B cell (primary cell): ENCODE measurements at regions not wholly inside any gene's neighbourhood (a gene's known extent, or its start where the extent isn't known, plus 50 kb on each side); places are given as distances from the start of the nearest gene placed in this dataset.

Experiments used
- ATAC-seq: fragments of 200-7000 bp; cut with Tn5 transposase; one replicate; pipeline ENCODE4 v1.10.0; 2021; ENCODE audit warnings: low read depth, mild to moderate bottlenecking, moderate number of reproducible peaks, moderate library complexity
- CTCF ChIA-PET: fragments of 350-600 bp; sonication (Branson Sonifier 250); formaldehyde crosslinking; loops from one replicate; lab custom pipeline; 2021; ENCODE audit warnings: antibody characterized with exemption, inconsistent platforms; lab: Charles Lee
- POLR2A ChIA-PET: fragments of 350-600 bp; sonication (Branson Sonifier 250); formaldehyde crosslinking; loops from one replicate; lab custom pipeline; 2021; ENCODE audit warnings: antibody characterized with exemption; lab: Charles Lee
- DNase-seq: peaks from one replicate; pipeline ENCODE4 v3.0.0; 2013
- H2AFZ ChIP-seq: 2 replicates; pipeline ENCODE4 v1.6.1; 2012; ENCODE audit warnings: mild to moderate bottlenecking, low read depth, low read length; ENCODE audit not compliant: insufficient read depth, poor library complexity, severe bottlenecking
- H3K27ac ChIP-seq, 2 donors: 1 replicate in 1 of 2; 2 replicates in 1 of 2; pipeline ENCODE4 v1.5.1; 2012 to 2013; ENCODE audit warnings: low read length in 2 of 2, mild to moderate bottlenecking in 2 of 2, moderate library complexity in 1 of 2
- H3K27me3 ChIP-seq, 4 experiments: fragments of 200-600 bp in 1 of 4; sonication (generic) in 1 of 4; replicated peaks in 1 of 4; 1 replicate in 2 of 4; 2 replicates in 2 of 4; pipeline versions ENCODE4 v1.6.1 to v1.7.0; 2013 to 2016; ENCODE audit warnings: low read length in 3 of 4, mild to moderate bottlenecking in 2 of 4, mixed read lengths in 1 of 4, moderate library complexity in 1 of 4; ENCODE audit not compliant: insufficient read depth in 4 of 4, control insufficient read depth in 3 of 4; ENCODE audit errors: control extremely low read depth in 1 of 4
- H3K36me3 ChIP-seq, 2 experiments: replicated peaks in 1 of 2; 1 replicate in 1 of 2; 2 replicates in 1 of 2; pipeline versions ENCODE4 v1.6.1 to v1.7.1; 2013; ENCODE audit warnings: low read length in 1 of 2; ENCODE audit not compliant: insufficient read depth in 2 of 2, control insufficient read depth in 1 of 2; ENCODE audit errors: control extremely low read depth in 1 of 2, extremely low read depth in 1 of 2
- H3K4me1 ChIP-seq, 2 donors: fragments of 200-600 bp in 1 of 2; sonication (generic) in 1 of 2; 1 replicate in 1 of 2; 2 replicates in 1 of 2; pipeline versions ENCODE4 v1.5.1 to v1.6.1; 2013 to 2017; ENCODE audit warnings: low read length in 2 of 2; ENCODE audit not compliant: control insufficient read depth in 2 of 2, insufficient read depth in 2 of 2
- H3K4me2 ChIP-seq: replicated peaks from 2 replicates; pipeline ENCODE3; 2012; ENCODE audit warnings: mild to moderate bottlenecking, low read depth, low read length; ENCODE audit not compliant: poor library complexity, severe bottlenecking
- H3K4me3 ChIP-seq, 5 experiments: fragments of 200-600 bp in 1 of 5; sonication (generic) in 1 of 5; 1 replicate in 3 of 5; 2 replicates in 2 of 5; pipeline versions ENCODE4 v1.5.1 to v1.7.0; 2011 to 2016; ENCODE audit warnings: low read length in 4 of 5, mild to moderate bottlenecking in 4 of 5, low read depth in 2 of 5, control low read depth in 1 of 5, moderate library complexity in 1 of 5; ENCODE audit not compliant: insufficient read depth in 1 of 5; ENCODE audit errors: control extremely low read depth in 1 of 5, extremely low read depth in 1 of 5
- H3K79me2 ChIP-seq: fragments of 200-600 bp; sonication (generic); one replicate; pipeline ENCODE4 v1.6.0; 2016; ENCODE audit warnings: low read length; ENCODE audit not compliant: control insufficient read depth, insufficient read depth
- H3K9ac ChIP-seq: fragments of 200-600 bp; sonication (generic); 2 replicates; pipeline ENCODE4 v1.6.1; 2017; ENCODE audit warnings: mild to moderate bottlenecking, low read length, moderate library complexity
- H3K9me3 ChIP-seq, 3 donors: one replicate each; pipeline versions ENCODE4 v1.6.1 to v1.7.1; 2013; ENCODE audit warnings: low read length in 2 of 3; ENCODE audit not compliant: control insufficient read depth in 2 of 3, insufficient read depth in 1 of 3; ENCODE audit errors: control extremely low read depth in 1 of 3
- H4K20me1 ChIP-seq: 2 replicates; pipeline ENCODE4 v1.6.0; 2012; ENCODE audit warnings: mild to moderate bottlenecking, low read length; ENCODE audit not compliant: insufficient read depth, control insufficient read depth, poor library complexity, severe bottlenecking
- H3K27ac Mint-ChIP-seq: one replicate; pipeline ENCODE4 v1.8.0; 2021; ENCODE audit warnings: mixed read lengths
- H3K27me3 Mint-ChIP-seq: one replicate; pipeline ENCODE4 v1.8.0; 2021; ENCODE audit warnings: mixed read lengths
- H3K4me1 Mint-ChIP-seq: one replicate; pipeline ENCODE4 v1.8.0; 2021; ENCODE audit warnings: mixed read lengths
- H3K4me3 Mint-ChIP-seq: one replicate; pipeline ENCODE4 v1.8.0; 2021; ENCODE audit warnings: mixed read lengths
- H3K9me3 Mint-ChIP-seq: one replicate; pipeline ENCODE4 v1.8.0; 2022; ENCODE audit warnings: mixed read lengths; ENCODE audit not compliant: insufficient read depth
- EZH2 ChIP-seq: IDR thresholded peaks from 2 replicates; pipeline ENCODE4 v1.6.1; 2012; ENCODE audit warnings: borderline replicate concordance, low read depth, mild to moderate bottlenecking, moderate library complexity, low read length; ENCODE audit not compliant: insufficient read depth, poor library complexity, severe bottlenecking
- WGBS: methylation state at CpG from one replicate; pipeline ENCODE4 v1.1.5; 2013; ENCODE audit warnings: missing lambda C conversion rate; ENCODE audit not compliant: insufficient coverage; 5-methylcytosine and 5-hydroxymethylcytosine counted together
- intact Hi-C: fragments of 100-400 bp; cut with micrococcal nuclease; formaldehyde crosslinking; loops from one replicate; pipeline ENCODE4 v1.10.0; 2022
- TF ChIP-seq, protein P1 (sequence below): fragments of 200-600 bp; IDR thresholded peaks from one replicate; pipeline ENCODE4 v1.8.0; 2022; ENCODE audit warnings: antibody characterized with exemption, mild to moderate bottlenecking

DNA sequence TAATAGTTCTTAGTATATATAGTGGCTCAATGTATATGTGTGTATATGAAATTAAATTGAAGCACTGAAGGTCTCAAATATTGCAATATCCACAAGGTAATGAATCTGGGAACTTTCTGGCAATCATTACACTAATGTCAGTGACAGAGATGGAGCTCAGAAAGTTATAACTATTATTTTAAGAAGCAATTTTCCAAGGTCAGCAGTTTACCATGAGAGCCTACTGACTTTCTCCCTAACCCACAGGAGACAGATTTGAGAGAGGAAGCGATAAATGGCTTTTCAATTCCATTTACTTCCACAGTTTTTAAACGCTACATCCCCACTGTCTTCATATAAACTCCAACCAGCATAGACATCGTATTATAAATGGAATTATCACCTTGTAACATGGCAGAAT, 92.9 kb downstream of the PCTP start:
- POLR2A ChIA-PET, result no interaction called here
- H3K27ac Mint-ChIP-seq, result no peak overlapping the region
- no peak overlapping the region for H3K27ac ChIP-seq
- peaks cover 25% of the 10 kb centered on the region for H3K27me3 Mint-ChIP-seq
- intact Hi-C loops, result no loop called here
- TF ChIP-seq EZH2, result no peak
- TF ChIP-seq, protein P1, sequence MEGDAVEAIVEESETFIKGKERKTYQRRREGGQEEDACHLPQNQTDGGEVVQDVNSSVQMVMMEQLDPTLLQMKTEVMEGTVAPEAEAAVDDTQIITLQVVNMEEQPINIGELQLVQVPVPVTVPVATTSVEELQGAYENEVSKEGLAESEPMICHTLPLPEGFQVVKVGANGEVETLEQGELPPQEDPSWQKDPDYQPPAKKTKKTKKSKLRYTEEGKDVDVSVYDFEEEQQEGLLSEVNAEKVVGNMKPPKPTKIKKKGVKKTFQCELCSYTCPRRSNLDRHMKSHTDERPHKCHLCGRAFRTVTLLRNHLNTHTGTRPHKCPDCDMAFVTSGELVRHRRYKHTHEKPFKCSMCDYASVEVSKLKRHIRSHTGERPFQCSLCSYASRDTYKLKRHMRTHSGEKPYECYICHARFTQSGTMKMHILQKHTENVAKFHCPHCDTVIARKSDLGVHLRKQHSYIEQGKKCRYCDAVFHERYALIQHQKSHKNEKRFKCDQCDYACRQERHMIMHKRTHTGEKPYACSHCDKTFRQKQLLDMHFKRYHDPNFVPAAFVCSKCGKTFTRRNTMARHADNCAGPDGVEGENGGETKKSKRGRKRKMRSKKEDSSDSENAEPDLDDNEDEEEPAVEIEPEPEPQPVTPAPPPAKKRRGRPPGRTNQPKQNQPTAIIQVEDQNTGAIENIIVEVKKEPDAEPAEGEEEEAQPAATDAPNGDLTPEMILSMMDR, result no peak
- H3K9me3 ChIP-seq, result peaks cover 0 to 7% (median 0%) of the 10 kb centered on the region in 3 donors
- peaks cover 0 to 9% (median 3%) of the 10 kb centered on the region in 4 experiments for H3K27me3 ChIP-seq
- DNase-seq (no peak), ATAC-seq (no peak)
- peaks cover 2% of the 10 kb centered on the region for H3K9me3 Mint-ChIP-seq
- no CpG with 5 or more reads among the region's 3 CpGs for WGBS
- H3K36me3 ChIP-seq, result no peaks in the 10 kb centered on the region
- H3K4me3 ChIP-seq, result no peak overlapping the region
- H2AFZ ChIP-seq, result no peak overlapping the region
- no peak overlapping the region for H3K9ac ChIP-seq
- H3K4me2 ChIP-seq, result no peak overlapping the region
- no peaks in the 10 kb centered on the region for H4K20me1 ChIP-seq
- CTCF ChIA-PET, result no interaction called here
- no peaks in the 10 kb centered on the region for H3K4me1 Mint-ChIP-seq
- H3K4me3 Mint-ChIP-seq, result no peak overlapping the region
- H3K4me1 ChIP-seq, result no peaks in the 10 kb centered on the region
- H3K79me2 ChIP-seq, result no peaks in the 10 kb centered on the region

DNA sequence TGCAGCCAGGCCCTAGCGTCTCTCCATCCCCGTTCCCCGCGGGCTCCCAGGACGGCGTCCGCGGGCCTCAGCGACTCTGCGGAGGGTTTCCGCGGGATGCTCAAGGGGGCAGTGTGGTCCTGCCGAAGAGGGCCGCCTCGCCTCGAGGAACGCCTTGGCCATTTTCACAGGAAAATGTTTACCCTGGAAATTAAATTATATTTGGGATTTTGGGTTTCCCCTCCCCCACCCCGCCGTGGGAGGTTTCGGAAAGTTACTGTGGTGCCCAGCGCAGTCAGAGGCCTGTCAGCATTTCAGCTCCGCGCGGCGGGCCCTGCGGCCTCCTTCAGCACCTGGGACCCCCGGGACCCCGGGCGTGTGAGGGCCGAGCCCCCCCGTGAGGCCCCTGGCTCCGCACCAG, 94.5 kb downstream of the PCTP start:
- Histone ChIP-seq H3K9ac (no peak overlapping the region), H3K4me2 (no peak overlapping the region), H3K4me1 (no peaks in the 10 kb centered on the region), H4K20me1 (no peaks in the 10 kb centered on the region), H3K9me3 (peaks cover 0 to 7% (median 0%) of the 10 kb centered on the region in 3 donors), H3K27ac (no peak overlapping the region), H3K36me3 (no peaks in the 10 kb centered on the region), H2AFZ (peak overlapping the region; percentile 26), H3K79me2 (no peaks in the 10 kb centered on the region), H3K4me3 (no peak overlapping the region), H3K27me3 (peaks cover 0 to 9% (median 3%) of the 10 kb centered on the region in 4 experiments)
- DNase-seq, result no peak
- CTCF ChIA-PET, result no interaction called here
- TF ChIP-seq EZH2, result no peak
- TF ChIP-seq, protein P1, result no peak
- WGBS, result 17% methylated on average over 23 of the region's 32 CpGs
- Mint-ChIP-seq H3K9me3 (peaks cover 2% of the 10 kb centered on the region), H3K4me3 (no peak overlapping the region), H3K27ac (no peak overlapping the region), H3K4me1 (no peaks in the 10 kb centered on the region), H3K27me3 (peaks cover 25% of the 10 kb centered on the region)
- intact Hi-C loops, result no loop called here
- no peak for ATAC-seq
- POLR2A ChIA-PET, result interaction anchor here (0.7 kb wide), 1 partner anchor 14 kb away, joined by 8 read pairs; no protein-coding TSS in a partner anchor
